Stimulated activated CD4-positive, alpha-beta T cell treated with anti-CD3 and anti-CD28 coated beads, TNF-alpha, amount 100 ng/mL, for 4 hours (primary cell): ENCODE measurements at regions not wholly inside any gene's neighbourhood (a gene's known extent, or its start where the extent isn't known, plus 50 kb on each side); places are given as distances from the start of the nearest gene placed in this dataset.
A peak's percentile ranks its signal among the peaks of the same experiment; 100 is the strongest.
"Not testable (repeated sequence)": the region's sequence is repeated elsewhere in the genome, so short reads cannot be mapped to it uniquely, and the experiment has no call there.

Experiments
- DNase-seq, 3 experiments: peaks; one replicate each; pipeline ENCODE4 v3.0.0-alpha.2; 2020; ENCODE audit warnings: low read depth in 3 of 3

- DNase-seq, result no peak
Observed at GRCh38 chr5:158202801-158203200, 343.9 kb upstream of the CLINT1 start.

GRCh38 chr5:158200619-158201018, 341.7 kb upstream of the CLINT1 start:
- no peak for DNase-seq

GRCh38 chr5:158198636-158199035, 339.7 kb upstream of the CLINT1 start:
- DNase-seq, result no peak

DNA sequence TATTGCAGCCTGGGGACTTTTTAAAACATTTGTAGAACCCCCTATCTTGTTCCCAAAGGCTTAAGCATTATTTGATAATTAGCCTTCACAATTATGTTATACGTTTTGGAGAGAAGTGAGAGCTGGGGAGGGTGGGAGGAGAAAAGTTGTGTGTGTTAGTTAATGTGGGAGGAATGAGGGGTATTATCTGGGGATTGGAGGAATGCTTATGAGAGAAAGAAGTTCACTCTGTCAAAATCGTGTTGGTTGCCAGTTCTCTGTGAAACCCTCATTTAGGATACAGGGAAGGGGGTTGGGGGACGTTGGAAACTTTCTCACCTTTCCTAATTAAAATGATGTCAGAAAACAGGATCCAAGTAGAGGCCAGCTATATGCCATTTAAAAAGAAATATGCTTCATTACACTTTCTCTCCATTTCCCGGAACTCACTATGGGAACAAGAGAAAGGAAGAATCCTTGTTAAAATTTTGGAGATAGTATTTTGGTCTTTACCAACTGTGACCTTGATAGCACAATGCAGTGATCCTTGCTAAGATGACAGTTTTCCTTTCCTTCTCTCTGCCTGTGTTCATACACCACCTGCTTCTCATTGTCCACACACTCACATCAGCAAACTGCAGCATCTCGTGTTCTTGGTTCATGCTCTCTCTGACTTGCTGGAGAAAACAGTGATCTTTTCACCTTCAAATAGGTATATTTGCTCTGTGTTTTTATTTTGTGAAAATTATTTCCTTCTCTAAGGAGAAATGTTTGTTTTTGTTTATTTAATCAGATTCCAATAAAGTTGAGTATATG, 336.7 kb upstream of the CLINT1 start:
- no peak for DNase-seq

DNA sequence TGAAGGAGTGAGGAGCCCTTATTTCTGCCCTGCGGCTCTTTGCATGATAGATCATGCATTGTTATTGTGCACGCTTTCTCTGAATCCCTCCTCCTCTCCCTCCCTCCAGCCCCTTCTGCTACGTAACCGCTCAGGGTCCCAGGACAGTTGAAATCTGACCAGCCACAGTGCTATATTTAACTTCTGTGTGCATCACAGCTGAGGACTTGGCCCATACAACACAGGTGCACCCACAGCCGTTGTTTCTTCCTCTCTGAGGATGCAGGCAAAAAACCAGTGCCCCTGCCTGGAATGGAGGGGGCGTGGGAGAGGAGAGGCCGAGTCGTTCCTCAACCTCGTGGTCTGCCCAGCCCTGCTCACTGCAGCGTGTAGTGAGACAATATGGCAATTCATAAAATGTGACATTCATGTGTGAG, 335.6 kb upstream of the CLINT1 start:
- no peak for DNase-seq

- not testable (repeated sequence) for DNase-seq
Observed at GRCh38 chr5:158193395-158193794, 334.4 kb upstream of the CLINT1 start.

- no peak for DNase-seq
Observed at GRCh38 chr5:158180407-158180806, 321.5 kb upstream of the CLINT1 start.

GRCh38 chr5:158179271-158179670, 320.3 kb upstream of the CLINT1 start:
- no peak for DNase-seq

DNA sequence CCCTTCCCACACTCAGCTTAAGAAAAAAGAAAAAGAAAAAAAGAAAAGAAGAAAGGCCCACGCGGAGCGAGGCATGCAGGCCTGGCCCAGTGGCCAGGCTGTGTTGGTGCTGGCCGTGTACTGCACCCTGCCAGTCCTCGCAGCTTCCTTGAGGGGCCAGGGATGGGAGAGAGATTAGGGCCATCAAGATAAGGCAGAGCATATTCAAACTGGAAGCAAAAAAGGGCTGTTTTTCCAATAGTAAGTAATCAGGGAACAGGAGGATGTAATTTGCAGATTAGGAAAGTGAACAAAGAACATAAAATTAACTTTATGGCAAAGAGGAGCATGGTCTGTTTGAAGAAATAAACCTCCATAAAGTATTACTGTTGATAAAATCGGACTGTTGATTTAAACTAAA, 319.6 kb upstream of the CLINT1 start:
- no peak for DNase-seq

GRCh38 chr5:158177146-158177545, 318.2 kb upstream of the CLINT1 start:
- DNase-seq, result no peak

- no peak for DNase-seq
Observed at GRCh38 chr5:158175934-158176481, 317.1 kb upstream of the CLINT1 start.

GRCh38 chr5:158174918-158175851, 316.2 kb upstream of the CLINT1 start:
- DNase-seq, result peak in 2 of 3 experiments; percentile 3 to 6

DNA sequence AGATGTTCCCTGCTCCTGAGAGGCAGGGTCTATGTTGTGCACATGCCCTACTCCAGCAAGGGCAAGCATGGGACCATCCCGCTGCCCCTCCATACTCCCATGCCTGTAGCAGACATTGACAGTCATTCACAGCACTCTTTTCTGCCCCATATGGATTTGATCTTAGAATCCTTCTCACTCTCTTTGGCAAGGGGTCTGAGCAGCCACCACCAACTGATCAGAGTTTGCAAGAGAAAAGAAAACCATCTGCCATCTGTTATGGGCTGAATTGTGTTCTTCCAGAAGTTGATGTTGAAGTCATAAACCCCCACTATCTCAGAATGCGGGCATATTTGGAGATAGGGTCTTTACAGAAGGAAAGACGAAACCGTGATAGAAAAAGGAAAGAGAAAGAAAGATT, 315.1 kb upstream of the CLINT1 start:
- no peak for DNase-seq

DNA sequence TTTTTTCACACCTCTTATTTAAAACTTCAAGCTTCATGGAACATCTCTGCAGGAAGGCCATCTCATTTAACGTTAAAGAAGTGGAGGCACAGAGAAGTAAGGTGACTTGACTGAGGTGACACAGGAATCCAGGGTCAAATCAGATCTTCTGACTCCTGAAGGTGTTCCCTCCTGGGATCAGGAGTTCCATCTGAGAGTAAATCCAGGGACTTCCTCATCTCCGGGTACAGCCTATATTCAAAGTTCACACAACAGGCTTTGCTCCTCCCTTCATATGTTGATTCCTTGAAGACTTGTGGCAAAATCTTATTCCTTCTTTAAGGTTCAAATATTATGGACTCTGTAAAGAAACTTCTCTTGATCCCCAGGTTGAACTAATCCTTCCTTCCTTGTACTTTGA, 313.1 kb upstream of the CLINT1 start:
- no peak for DNase-seq

DNA sequence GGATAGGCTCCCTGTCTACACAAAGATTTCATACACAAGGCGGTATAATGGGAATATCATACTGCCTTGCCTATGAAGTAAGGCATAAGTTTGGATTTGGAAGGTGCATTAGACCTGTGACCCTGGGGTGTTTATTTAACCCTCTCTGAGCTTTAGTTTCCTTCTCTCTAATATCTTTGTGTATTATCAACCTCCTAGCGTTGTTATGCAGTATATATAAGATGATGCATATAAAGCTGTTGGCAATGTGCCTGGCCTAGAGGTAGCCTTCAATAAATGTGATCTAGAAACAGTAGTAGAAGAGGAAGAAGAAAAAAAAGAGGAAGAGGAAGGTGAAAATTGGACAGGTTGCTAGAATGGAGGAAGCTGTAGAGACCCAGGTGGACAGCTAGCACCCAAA, 311.6 kb upstream of the CLINT1 start:
- no peak for DNase-seq

- DNase-seq, result no peak
Observed at GRCh38 chr5:158170060-158170459, 311.1 kb upstream of the CLINT1 start.

GRCh38 chr5:158166424-158166823, 307.5 kb upstream of the CLINT1 start:
- no peak for DNase-seq

- DNase-seq, result no peak
Observed at GRCh38 chr5:158165647-158166046, 306.7 kb upstream of the CLINT1 start.

- no peak for DNase-seq
Observed at GRCh38 chr5:158164296-158165047, 305.5 kb upstream of the CLINT1 start.

DNA sequence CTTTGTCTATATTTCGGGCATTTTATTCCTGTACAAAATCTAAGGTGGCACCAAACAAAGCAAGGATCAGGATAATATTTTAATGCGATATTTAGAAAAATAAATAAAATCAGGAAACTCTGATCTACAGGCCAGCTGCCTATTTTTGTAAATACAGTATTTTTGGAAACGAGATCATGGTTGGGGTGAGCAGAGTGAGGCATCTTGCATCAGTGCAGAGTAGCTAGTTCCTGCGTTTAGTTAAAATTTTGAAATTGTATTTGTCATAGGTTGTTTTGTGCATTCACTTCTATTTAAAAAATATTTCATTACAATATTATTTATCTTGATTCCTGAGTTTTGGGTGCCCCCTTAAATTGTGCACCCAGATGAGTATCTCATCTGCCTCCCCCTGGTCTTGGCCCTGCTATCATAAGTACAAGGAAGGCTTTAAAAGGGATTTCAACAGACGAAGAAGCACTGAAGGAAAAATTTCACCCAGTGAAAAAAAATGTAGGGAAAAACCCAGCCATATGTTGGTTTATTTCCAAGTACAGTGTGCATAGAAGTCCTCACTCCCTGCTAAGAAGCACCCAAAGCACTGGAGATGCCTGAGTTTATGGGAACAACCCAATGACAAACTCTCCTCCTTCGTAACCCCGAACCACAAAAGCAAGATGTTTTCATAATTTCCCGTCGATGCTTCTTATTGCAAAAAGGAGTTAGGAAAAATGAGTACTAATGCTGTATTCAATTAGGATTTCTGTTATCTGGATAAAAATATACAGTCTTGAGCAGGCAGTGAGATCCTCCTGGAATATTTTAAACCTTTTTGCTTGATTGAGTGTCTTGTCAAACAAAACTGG, 304.7 kb upstream of the CLINT1 start:
- no peak for DNase-seq

DNA sequence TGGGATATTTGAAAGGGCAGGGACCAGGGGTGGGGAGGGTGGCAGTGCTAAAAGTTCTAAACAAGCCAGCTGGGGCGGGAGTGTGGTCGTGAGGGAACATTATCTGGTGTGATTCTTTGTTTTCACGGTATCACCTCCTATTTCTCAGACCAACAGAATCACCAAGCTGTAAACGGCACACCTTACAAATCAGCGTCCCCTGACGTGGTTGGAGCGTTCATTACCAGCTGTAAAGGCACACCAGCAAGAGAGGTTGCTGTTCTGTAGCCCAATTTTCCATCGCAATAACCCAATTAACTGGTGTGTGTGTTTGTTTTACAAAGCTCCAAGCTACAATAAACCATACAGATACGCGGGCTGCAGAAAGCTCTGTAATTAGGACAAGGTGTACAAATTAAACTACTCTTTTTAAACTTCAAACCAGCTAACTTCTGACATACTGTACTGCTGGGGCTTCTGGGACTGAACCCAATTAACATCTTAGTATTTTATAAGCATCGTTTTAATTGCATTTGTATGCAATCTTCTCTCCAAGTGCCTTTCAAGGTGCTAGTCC, 303.6 kb upstream of the CLINT1 start:
- DNase-seq, result no peak
